T-helper 17 cell (primary cell): ENCODE measurements at regions not wholly inside any gene's neighbourhood (a gene's known extent, or its start where the extent isn't known, plus 50 kb on each side); places are given as distances from the start of the nearest gene placed in this dataset.

Experiments
- ATAC-seq: fragments of 150-1000 bp; cut with Tn5 transposase; 2 replicates; pipeline ENCODE4 v1.10.0; 2021; ENCODE audit warnings: mild to moderate bottlenecking, moderate library complexity
- DNase-seq, 3 donors: peaks; one replicate each; pipeline versions ENCODE4 v3.0.0 to v3.0.0-alpha.2; 2020 to 2021
- H3K9me3 ChIP-seq: one replicate; pipeline ENCODE4 v1.7.0; 2013; ENCODE audit warnings: low read length, mild to moderate bottlenecking; ENCODE audit not compliant: control insufficient read depth, poor library complexity, severe bottlenecking
- H3K27ac Mint-ChIP-seq: one replicate; pipeline ENCODE4 v1.8.0; 2022; ENCODE audit warnings: mild to moderate bottlenecking, moderate library complexity, mixed read lengths
- H3K27me3 Mint-ChIP-seq: one replicate; pipeline ENCODE4 v1.8.0; 2022; ENCODE audit warnings: mixed read lengths
- H3K36me3 Mint-ChIP-seq: one replicate; pipeline ENCODE4 v1.8.0; 2022; ENCODE audit warnings: low read depth, mixed read lengths
- H3K4me1 Mint-ChIP-seq: one replicate; pipeline ENCODE4 v1.8.0; 2022; ENCODE audit warnings: mild to moderate bottlenecking, mixed read lengths
- H3K4me3 Mint-ChIP-seq: one replicate; pipeline ENCODE4 v1.8.0; 2022; ENCODE audit warnings: mild to moderate bottlenecking, moderate library complexity, mixed read lengths

DNA sequence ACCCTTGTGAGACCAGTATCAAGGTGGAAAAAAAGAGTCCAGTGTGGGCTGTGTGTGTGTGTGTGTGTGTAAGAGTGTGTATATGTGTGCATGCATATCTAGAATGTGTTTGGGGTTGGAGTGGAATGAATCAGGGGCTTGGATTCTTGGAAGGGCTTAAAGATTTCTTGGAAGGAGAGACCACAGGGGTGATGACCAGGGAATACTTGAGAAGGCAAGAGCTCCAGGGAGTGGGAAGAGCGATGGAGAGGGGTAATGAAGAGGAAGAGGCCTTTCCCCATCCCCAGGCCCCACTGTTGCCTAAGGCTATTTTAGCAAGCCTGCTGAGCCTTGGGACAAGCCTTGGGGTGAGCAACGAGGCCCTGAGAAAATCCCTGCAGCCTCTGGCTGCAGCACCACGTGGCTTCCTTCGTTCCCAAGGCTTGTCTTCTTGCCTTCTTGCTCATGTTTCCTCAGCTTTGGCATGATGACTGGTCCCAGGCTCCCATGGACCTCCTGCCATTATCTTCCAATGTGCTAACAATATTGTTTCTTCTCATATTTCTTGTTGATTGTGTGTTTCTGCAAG, 663.4 kb downstream of the INHBA start:
- ATAC-seq (no peak), DNase-seq (no peak)
- H3K36me3 Mint-ChIP-seq = no peaks in the 10 kb centered on the region
- H3K9me3 ChIP-seq = peaks cover 2% of the 10 kb centered on the region
- H3K4me1 Mint-ChIP-seq = no peaks in the 10 kb centered on the region
- H3K27ac Mint-ChIP-seq = no peak overlapping the region
- H3K27me3 Mint-ChIP-seq = no peaks in the 10 kb centered on the region
- no peak overlapping the region for H3K4me3 Mint-ChIP-seq

DNA sequence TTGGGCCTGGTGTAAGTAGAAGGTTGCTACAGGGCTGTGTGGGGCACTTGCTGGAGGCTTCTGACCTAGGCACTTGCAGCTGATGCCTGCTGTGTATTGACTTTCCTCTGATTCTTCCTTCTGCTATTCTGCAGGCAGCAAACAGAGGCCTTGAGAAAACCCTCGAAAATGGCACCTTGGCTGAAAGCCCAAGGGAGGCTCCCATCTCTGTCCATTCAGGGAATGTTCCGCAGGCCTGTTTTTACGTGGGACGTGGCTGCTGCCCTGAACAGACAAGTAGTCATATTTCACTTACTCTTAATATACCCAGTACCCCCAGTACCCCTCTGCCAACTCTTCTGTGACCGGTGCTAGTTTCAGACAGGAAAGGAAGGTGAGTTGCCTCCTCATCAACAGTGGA, 664.7 kb downstream of the INHBA start:
- H3K9me3 ChIP-seq = peaks cover 2% of the 10 kb centered on the region
- Mint-ChIP-seq H3K4me1 (no peaks in the 10 kb centered on the region), H3K27me3 (no peaks in the 10 kb centered on the region), H3K27ac (no peak overlapping the region), H3K36me3 (no peaks in the 10 kb centered on the region), H3K4me3 (no peak overlapping the region)
- ATAC-seq (no peak), DNase-seq (no peak)

DNA sequence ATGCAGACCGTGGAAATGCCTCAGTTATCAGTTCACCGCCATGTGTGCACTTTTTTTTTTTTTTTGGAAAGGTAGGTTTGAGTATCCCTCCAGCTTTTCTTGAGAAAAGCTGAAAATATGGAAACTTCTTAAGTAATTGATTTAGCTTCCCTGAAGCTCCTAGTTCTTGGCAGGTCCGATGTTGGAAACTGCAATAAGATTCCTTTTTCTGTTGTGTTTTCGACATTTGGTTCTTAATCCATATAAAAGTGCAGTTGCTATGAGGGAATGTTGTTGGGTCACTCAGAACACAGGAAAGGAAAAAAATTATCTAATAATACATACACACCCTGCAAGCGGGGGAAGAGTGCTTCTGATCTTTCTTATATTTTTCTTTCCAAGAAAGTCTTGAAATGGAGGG, 665.2 kb downstream of the INHBA start:
- Mint-ChIP-seq H3K4me1 (no peaks in the 10 kb centered on the region), H3K27ac (no peak overlapping the region), H3K4me3 (no peak overlapping the region), H3K27me3 (no peaks in the 10 kb centered on the region), H3K36me3 (no peaks in the 10 kb centered on the region)
- ATAC-seq = no peak
- H3K9me3 ChIP-seq = peaks cover 2% of the 10 kb centered on the region
- no peak for DNase-seq

DNA sequence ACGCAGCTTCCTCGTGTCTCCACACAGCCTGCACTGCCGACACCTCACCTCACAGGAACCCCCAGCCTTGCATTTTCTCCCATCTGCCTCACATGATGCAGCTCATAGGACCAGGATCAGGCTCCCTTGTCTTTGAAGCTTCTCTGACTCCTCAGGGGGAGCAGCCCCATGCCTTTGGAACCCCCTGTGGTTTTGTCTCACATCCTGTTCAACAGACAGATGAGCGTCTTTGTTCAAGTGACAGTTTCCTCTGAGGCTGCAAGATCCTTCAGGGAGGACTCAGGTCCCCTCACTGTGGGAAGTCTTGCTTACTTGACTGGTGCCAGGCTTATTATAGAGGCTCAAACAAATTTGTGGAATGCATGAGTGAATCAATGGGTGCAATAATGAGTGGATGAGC, 667.1 kb downstream of the INHBA start:
- no peak for DNase-seq
- Mint-ChIP-seq H3K36me3 (no peaks in the 10 kb centered on the region), H3K27me3 (no peaks in the 10 kb centered on the region), H3K27ac (no peak overlapping the region), H3K4me3 (no peak overlapping the region), H3K4me1 (no peaks in the 10 kb centered on the region)
- H3K9me3 ChIP-seq = peaks cover 2% of the 10 kb centered on the region
- ATAC-seq = no peak

DNA sequence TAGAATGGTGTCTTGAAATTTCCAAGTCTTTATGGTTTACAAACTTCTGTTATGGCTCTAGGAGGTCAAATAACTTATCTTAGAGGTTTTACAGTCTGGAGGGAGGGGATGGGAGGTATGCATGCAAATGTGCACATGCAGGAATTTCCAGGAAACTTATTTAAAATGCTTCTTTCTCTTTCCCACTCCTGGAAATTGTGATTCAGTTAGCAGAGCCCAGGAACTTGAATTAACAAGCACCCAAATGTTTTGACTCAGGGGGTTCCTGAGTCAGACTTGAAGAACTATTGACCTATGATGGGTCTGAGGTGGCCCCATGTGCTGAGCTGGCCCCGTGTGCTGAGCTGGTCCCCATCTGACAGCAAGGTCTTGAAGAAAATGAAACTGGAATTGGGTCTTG, 669.4 kb downstream of the INHBA start:
- no peaks in the 10 kb centered on the region for H3K27me3 Mint-ChIP-seq
- H3K9me3 ChIP-seq = peaks cover 2% of the 10 kb centered on the region
- no peak for DNase-seq
- H3K27ac Mint-ChIP-seq = no peak overlapping the region
- H3K4me3 Mint-ChIP-seq = no peak overlapping the region
- no peaks in the 10 kb centered on the region for H3K36me3 Mint-ChIP-seq
- no peak for ATAC-seq
- H3K4me1 Mint-ChIP-seq = no peaks in the 10 kb centered on the region

DNA sequence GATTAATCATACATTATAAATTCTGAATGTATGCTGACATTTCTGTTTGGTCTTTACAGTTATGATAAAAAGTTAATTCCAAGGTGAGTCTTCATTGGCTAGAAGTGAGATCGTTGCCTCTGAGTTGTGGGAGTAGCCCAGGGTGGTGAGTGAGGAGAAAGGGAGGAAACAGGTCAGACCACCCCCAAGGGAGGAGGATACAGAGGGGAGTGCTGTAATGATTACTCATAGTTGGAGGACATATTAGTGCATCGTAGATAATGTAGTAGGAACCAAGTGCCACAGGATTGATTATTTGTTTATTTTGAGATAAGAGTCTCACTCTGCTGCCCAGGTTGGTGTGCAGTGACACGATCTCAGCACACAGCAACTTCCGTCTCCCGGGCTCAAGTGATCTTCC, 672.2 kb downstream of the INHBA start:
- H3K27ac Mint-ChIP-seq = no peak overlapping the region
- ATAC-seq = no peak
- H3K27me3 Mint-ChIP-seq = no peaks in the 10 kb centered on the region
- no peak overlapping the region for H3K4me3 Mint-ChIP-seq
- no peak for DNase-seq
- H3K4me1 Mint-ChIP-seq = no peaks in the 10 kb centered on the region
- no peaks in the 10 kb centered on the region for H3K36me3 Mint-ChIP-seq
- no peaks in the 10 kb centered on the region for H3K9me3 ChIP-seq

DNA sequence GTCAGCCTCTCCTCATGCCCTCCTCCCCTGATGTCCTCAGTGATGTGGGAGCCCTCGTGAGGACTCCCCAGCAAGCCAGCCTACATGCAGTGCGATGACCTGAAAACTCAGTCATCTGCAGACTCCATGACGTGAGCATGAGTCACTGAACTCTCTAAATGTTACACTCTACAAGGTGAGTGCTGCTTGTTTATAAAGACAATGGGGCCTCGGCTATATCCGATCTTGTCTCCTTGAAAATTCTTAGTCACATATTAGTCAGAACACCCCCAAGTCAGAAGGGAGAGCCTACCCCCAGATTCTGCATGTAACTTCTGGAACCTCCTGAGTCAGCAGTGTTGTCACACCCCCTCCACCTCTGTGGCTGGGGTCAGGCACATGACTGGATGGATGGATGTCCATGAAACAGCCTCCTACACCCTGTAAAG, 673.8 kb downstream of the INHBA start:
- no peaks in the 10 kb centered on the region for H3K36me3 Mint-ChIP-seq
- H3K4me3 Mint-ChIP-seq = no peak overlapping the region
- H3K9me3 ChIP-seq = no peaks in the 10 kb centered on the region
- DNase-seq (no peak), ATAC-seq (no peak)
- H3K27me3 Mint-ChIP-seq = no peaks in the 10 kb centered on the region
- H3K27ac Mint-ChIP-seq = no peak overlapping the region
- H3K4me1 Mint-ChIP-seq = no peaks in the 10 kb centered on the region

DNA sequence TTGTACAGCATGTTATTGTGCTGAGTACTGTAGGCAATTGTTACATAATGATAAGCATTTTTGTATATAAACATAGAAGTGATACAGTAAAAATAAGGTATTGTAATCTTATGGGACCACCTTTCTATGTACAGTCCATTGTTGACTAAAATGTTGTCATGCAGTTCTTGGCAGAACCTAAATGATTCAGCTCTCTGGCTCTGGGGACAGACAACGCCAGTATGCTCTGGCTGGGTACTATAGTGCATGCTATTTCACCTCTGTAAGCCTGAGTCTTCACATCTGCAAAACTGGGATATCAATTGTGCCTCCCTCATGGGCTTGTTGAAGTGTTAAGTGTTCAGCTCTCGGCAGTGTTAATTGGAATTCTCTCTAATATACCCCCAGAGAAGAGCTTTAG, 674.3 kb downstream of the INHBA start:
- DNase-seq (no peak), ATAC-seq (no peak)
- H3K36me3 Mint-ChIP-seq = no peaks in the 10 kb centered on the region
- no peaks in the 10 kb centered on the region for H3K27me3 Mint-ChIP-seq
- no peaks in the 10 kb centered on the region for H3K4me1 Mint-ChIP-seq
- H3K4me3 Mint-ChIP-seq = no peak overlapping the region
- no peak overlapping the region for H3K27ac Mint-ChIP-seq
- no peaks in the 10 kb centered on the region for H3K9me3 ChIP-seq

DNA sequence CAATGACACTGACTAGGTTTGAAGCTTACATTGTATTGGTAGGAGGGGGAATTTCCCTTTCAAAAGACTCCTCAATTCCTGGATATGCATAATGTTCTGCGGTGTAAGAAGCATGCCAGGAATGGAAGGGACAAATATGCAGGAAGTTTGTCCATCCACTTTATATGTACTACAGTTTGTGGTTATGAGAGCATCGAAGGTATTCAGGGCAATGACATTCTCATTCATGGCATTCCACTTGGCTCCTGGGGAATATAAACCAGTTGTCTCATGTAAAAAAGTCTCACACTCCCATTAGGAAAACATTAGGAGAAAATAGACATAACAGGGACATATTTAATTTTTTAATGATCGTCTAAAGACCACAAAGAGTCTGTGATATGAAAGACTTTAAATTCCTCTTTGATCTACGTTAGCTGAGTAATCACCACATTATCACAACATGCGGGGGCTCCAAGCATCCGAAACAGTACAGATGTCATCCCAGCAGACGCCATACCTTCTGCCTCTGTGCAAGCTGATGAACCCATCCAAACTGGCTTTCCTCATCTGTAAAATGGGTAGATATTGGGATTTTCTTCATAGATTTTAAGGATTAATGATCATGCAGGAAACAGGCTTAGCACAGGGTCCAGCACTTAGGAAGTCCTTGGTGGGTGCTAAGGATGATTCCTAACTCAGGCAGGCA, 675.3 kb downstream of the INHBA start:
- no peak overlapping the region for H3K27ac Mint-ChIP-seq
- ATAC-seq (no peak), DNase-seq (no peak)
- H3K4me3 Mint-ChIP-seq = no peak overlapping the region
- H3K36me3 Mint-ChIP-seq = no peaks in the 10 kb centered on the region
- H3K27me3 Mint-ChIP-seq = no peaks in the 10 kb centered on the region
- no peaks in the 10 kb centered on the region for H3K4me1 Mint-ChIP-seq
- no peaks in the 10 kb centered on the region for H3K9me3 ChIP-seq

DNA sequence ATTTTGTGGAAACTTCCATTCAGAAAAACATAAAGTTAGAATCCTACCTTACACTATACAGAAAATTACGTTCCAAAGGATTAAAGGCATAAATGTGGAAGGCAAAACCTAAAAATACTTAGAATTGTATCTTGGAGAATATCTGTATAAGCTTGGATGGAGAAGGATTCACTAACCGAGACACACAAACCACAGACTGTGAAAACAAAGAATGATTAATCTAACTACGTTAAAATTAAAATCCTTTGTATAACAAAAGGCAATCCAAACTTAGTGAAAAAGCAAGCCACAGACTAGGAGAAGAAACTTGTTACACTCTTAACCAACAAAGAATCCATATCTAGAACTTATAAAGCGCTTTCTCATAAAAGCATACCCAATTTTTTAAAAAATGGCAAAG, 678.8 kb downstream of the INHBA start:
- ATAC-seq (no peak), DNase-seq (no peak)
- Mint-ChIP-seq H3K27me3 (no peaks in the 10 kb centered on the region), H3K36me3 (no peaks in the 10 kb centered on the region), H3K4me3 (no peak overlapping the region), H3K4me1 (no peaks in the 10 kb centered on the region), H3K27ac (no peak overlapping the region)
- H3K9me3 ChIP-seq = no peaks in the 10 kb centered on the region

DNA sequence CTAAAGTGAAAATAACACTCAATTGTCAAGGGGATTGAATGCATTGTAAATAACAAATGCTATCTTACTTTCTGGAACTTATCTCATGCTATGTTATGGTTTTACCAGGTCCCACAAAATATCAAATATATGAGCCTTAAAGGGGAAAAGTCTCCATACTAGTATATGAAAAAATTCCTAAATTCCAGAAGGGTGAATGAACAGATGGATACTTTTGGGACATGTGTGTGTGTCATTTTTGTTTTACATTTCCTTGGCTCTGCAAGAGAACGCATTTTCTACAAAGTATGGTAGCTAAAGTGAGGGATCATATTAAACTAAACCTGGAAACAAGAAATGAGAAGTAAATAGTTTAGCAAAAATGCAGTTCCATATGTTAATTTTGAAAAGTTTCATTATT, 682.8 kb downstream of the INHBA start:
- H3K36me3 Mint-ChIP-seq = no peaks in the 10 kb centered on the region
- H3K9me3 ChIP-seq = no peaks in the 10 kb centered on the region
- DNase-seq (no peak), ATAC-seq (no peak)
- no peak overlapping the region for H3K4me3 Mint-ChIP-seq
- H3K4me1 Mint-ChIP-seq = no peaks in the 10 kb centered on the region
- no peak overlapping the region for H3K27ac Mint-ChIP-seq
- H3K27me3 Mint-ChIP-seq = no peaks in the 10 kb centered on the region

DNA sequence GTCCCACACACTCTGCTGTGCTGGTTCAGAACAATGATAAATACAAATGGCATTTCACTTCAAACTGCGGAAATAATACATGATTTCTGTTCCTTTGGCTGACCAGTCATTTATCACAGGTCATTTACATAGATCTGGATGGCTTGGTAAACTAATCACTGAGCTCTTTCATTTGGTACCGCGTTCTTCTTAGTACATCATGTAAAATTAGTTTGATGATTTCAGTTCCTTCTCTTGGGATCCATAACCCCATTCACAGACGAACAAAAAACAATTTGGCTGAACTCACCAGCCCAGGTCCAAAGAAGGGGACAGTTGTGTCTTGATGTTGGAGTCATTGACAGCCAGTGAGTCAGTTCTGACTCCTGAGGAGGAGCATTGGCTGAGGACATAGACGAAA, 689.8 kb downstream of the INHBA start:
- Mint-ChIP-seq H3K27me3 (no peaks in the 10 kb centered on the region), H3K36me3 (no peaks in the 10 kb centered on the region), H3K4me3 (no peak overlapping the region), H3K27ac (no peak overlapping the region), H3K4me1 (no peaks in the 10 kb centered on the region)
- ATAC-seq = no peak
- no peaks in the 10 kb centered on the region for H3K9me3 ChIP-seq
- DNase-seq = no peak

DNA sequence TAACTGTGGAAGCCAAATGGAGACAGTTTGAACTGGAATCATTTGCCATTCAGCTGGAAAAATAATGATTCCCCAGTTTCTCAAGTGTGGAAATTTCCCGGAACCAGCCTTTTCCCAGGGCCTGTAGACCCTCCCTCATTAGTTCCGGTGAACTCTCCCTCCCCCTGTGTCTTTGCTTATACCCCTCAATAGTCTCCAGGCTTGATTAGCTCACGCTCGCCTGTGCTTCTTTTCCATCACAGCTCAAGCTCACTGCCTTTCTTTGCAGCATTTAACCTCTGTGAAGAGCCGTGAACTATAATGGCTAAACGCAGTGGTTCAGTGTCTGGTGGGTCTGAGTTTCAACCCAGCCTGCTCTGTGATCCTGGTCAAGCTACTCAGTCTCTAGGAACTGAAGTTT, 690.8 kb downstream of the INHBA start:
- Mint-ChIP-seq H3K4me3 (no peak overlapping the region), H3K27me3 (no peaks in the 10 kb centered on the region), H3K4me1 (no peaks in the 10 kb centered on the region), H3K36me3 (no peaks in the 10 kb centered on the region), H3K27ac (no peak overlapping the region)
- H3K9me3 ChIP-seq = no peaks in the 10 kb centered on the region
- DNase-seq = no peak
- no peak for ATAC-seq

DNA sequence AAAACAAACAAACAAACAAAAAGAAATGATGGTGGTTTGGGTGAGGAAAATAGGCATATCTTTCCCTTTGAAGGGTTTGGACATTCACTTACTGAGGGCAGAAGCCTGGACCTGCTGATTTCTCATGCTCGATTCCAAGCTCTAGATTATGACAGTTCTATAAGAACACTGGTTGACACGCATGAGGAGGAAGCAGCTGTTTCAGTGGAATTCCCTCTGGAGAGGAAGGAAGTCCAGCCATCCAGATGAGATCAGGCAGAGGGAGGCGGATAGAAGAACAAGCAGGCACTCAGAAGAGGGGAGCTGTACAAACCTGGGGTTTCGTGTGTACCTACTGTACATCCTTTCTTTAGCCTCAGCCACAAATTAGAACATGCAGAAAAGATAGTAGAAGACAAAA, 691.9 kb downstream of the INHBA start:
- DNase-seq (no peak), ATAC-seq (no peak)
- no peak overlapping the region for H3K4me3 Mint-ChIP-seq
- no peaks in the 10 kb centered on the region for H3K4me1 Mint-ChIP-seq
- no peak overlapping the region for H3K27ac Mint-ChIP-seq
- H3K9me3 ChIP-seq = no peaks in the 10 kb centered on the region
- no peaks in the 10 kb centered on the region for H3K36me3 Mint-ChIP-seq
- no peaks in the 10 kb centered on the region for H3K27me3 Mint-ChIP-seq
